SH-SY5Y (cell line): ENCODE measurements at regions not wholly inside any gene's neighbourhood (a gene's known extent, or its start where the extent isn't known, plus 50 kb on each side); places are given as distances from the start of the nearest gene placed in this dataset.

Experiments
- GATA2 ChIP-seq: IDR thresholded peaks from 2 replicates; pipeline ENCODE4 v1.6.1; 2011; ENCODE audit warnings: mild to moderate bottlenecking, low read depth, low read length
- GATA3 ChIP-seq: IDR thresholded peaks from 2 replicates; pipeline ENCODE4 v1.6.1; 2011; ENCODE audit warnings: low read depth, mild to moderate bottlenecking, low read length, moderate library complexity

- no peak for TF ChIP-seq GATA2
- no peak for TF ChIP-seq GATA3
Observed at GRCh38 chr1:199909137-199909536, 118.4 kb upstream of the NR5A2 start.
